HL-60 (cell line): ENCODE measurements at regions not wholly inside any gene's neighbourhood (a gene's known extent, or its start where the extent isn't known, plus 50 kb on each side); places are given as distances from the start of the nearest gene placed in this dataset.

Source experiments
- CTCF ChIP-seq: IDR thresholded peaks from one replicate; pipeline ENCODE4 v1.5.1; 2011; ENCODE audit warnings: low read length, control low read depth, inconsistent platforms; ENCODE audit not compliant: insufficient read depth
- GABPA ChIP-seq: IDR thresholded peaks from 2 replicates; pipeline ENCODE4 v1.6.1; 2012; ENCODE audit warnings: low read depth
- POLR2AphosphoS5 ChIP-seq: IDR thresholded peaks from 2 replicates; pipeline ENCODE4 v1.6.1; 2012; ENCODE audit warnings: low read depth
- REST ChIP-seq: IDR thresholded peaks from 2 replicates; pipeline ENCODE4 v1.6.1; 2012; ENCODE audit warnings: low read depth; ENCODE audit not compliant: insufficient replicate concordance

- no peak for TF ChIP-seq CTCF
- no peak for TF ChIP-seq REST
- no peak for TF ChIP-seq POLR2AphosphoS5
- TF ChIP-seq GABPA = no peak
Observed at GRCh38 chr4:106548446-106549044, 180.0 kb upstream of the GIMD1 start.
